Central memory CD8-positive, alpha-beta T cell (primary cell): ENCODE measurements at regions not wholly inside any gene's neighbourhood (a gene's known extent, or its start where the extent isn't known, plus 50 kb on each side); places are given as distances from the start of the nearest gene placed in this dataset.

ENCODE experiments used
- ATAC-seq: fragments of 150-1000 bp; cut with Tn5 transposase; replicated peaks from 2 replicates; pipeline ENCODE4 v1.10.0; 2022; ENCODE audit warnings: mild to moderate bottlenecking, moderate FRiP score, moderate number of reproducible peaks; ENCODE audit not compliant: poor library complexity, severe bottlenecking; ENCODE audit errors: extremely low read depth
- DNase-seq, 2 donors: peaks; one replicate each; pipeline ENCODE4 v3.0.0; 2021; ENCODE audit warnings: low spot score in 2 of 2
- H3K27ac Mint-ChIP-seq: one replicate; pipeline ENCODE4 v1.8.0; 2022; ENCODE audit warnings: low read depth, mild to moderate bottlenecking, moderate library complexity, mixed read lengths
- H3K27me3 Mint-ChIP-seq: one replicate; pipeline ENCODE4 v1.8.0; 2022; ENCODE audit warnings: mixed read lengths
- H3K36me3 Mint-ChIP-seq: one replicate; pipeline ENCODE4 v1.8.0; 2022; ENCODE audit warnings: mild to moderate bottlenecking, moderate library complexity, mixed read lengths; ENCODE audit not compliant: insufficient read depth
- H3K4me1 Mint-ChIP-seq: one replicate; pipeline ENCODE4 v1.8.0; 2022; ENCODE audit warnings: mixed read lengths
- H3K4me3 Mint-ChIP-seq: one replicate; pipeline ENCODE4 v1.8.0; 2022; ENCODE audit warnings: mild to moderate bottlenecking, moderate library complexity, mixed read lengths
- H3K9me3 Mint-ChIP-seq: one replicate; pipeline ENCODE4 v1.8.0; 2022; ENCODE audit warnings: mixed read lengths

GRCh38 chr7:156058248-156058647, 246.0 kb upstream of the SHH start:
- H3K4me3 Mint-ChIP-seq, result no peak overlapping the region
- peaks cover 8% of the 10 kb centered on the region for H3K27me3 Mint-ChIP-seq
- peaks cover 19% of the 10 kb centered on the region for H3K9me3 Mint-ChIP-seq
- H3K36me3 Mint-ChIP-seq, result no peaks in the 10 kb centered on the region
- ATAC-seq, result no peak
- H3K27ac Mint-ChIP-seq, result no peak overlapping the region
- no peaks in the 10 kb centered on the region for H3K4me1 Mint-ChIP-seq
- no peak for DNase-seq

- Mint-ChIP-seq H3K27ac (no peak overlapping the region), H3K4me3 (no peak overlapping the region), H3K36me3 (no peaks in the 10 kb centered on the region), H3K9me3 (peaks cover 21% of the 10 kb centered on the region), H3K27me3 (peaks cover 8% of the 10 kb centered on the region), H3K4me1 (no peaks in the 10 kb centered on the region)
- ATAC-seq, result no peak
- DNase-seq, result no peak
Measured at GRCh38 chr7:156056534-156056933, 244.3 kb upstream of the SHH start.

- Mint-ChIP-seq H3K4me3 (no peak overlapping the region), H3K9me3 (peaks cover 11% of the 10 kb centered on the region), H3K36me3 (no peaks in the 10 kb centered on the region), H3K4me1 (no peaks in the 10 kb centered on the region), H3K27ac (no peak overlapping the region), H3K27me3 (peaks cover 8% of the 10 kb centered on the region)
- DNase-seq, result no peak
- no peak for ATAC-seq
Measured at GRCh38 chr7:156055206-156055822, 243.1 kb upstream of the SHH start.

GRCh38 chr7:156051884-156052283, 239.6 kb upstream of the SHH start:
- no peaks in the 10 kb centered on the region for H3K4me1 Mint-ChIP-seq
- no peak overlapping the region for H3K27ac Mint-ChIP-seq
- ATAC-seq, result no peak
- no peak overlapping the region for H3K4me3 Mint-ChIP-seq
- DNase-seq, result no peak
- no peaks in the 10 kb centered on the region for H3K36me3 Mint-ChIP-seq
- no peaks in the 10 kb centered on the region for H3K27me3 Mint-ChIP-seq
- H3K9me3 Mint-ChIP-seq, result peaks cover 8% of the 10 kb centered on the region

- Mint-ChIP-seq H3K4me3 (no peak overlapping the region), H3K27ac (no peak overlapping the region), H3K36me3 (no peaks in the 10 kb centered on the region), H3K9me3 (peaks cover 8% of the 10 kb centered on the region), H3K4me1 (no peaks in the 10 kb centered on the region), H3K27me3 (no peaks in the 10 kb centered on the region)
- no peak for ATAC-seq
- no peak for DNase-seq
Measured at GRCh38 chr7:156050636-156051569, 238.6 kb upstream of the SHH start.

GRCh38 chr7:156049366-156049765, 237.1 kb upstream of the SHH start:
- Mint-ChIP-seq H3K27me3 (no peaks in the 10 kb centered on the region), H3K4me1 (no peaks in the 10 kb centered on the region), H3K27ac (no peak overlapping the region), H3K36me3 (no peaks in the 10 kb centered on the region), H3K9me3 (peaks cover 8% of the 10 kb centered on the region), H3K4me3 (no peak overlapping the region)
- DNase-seq (no peak), ATAC-seq (no peak)

GRCh38 chr7:156046031-156046560, 233.8 kb upstream of the SHH start:
- Mint-ChIP-seq H3K27ac (no peak overlapping the region), H3K27me3 (no peaks in the 10 kb centered on the region), H3K36me3 (no peaks in the 10 kb centered on the region), H3K4me3 (no peak overlapping the region), H3K4me1 (no peaks in the 10 kb centered on the region), H3K9me3 (no peaks in the 10 kb centered on the region)
- no peak for ATAC-seq
- no peak for DNase-seq

GRCh38 chr7:156043416-156044178, 231.3 kb upstream of the SHH start:
- ATAC-seq, result no peak
- no peaks in the 10 kb centered on the region for H3K4me1 Mint-ChIP-seq
- no peak for DNase-seq
- no peak overlapping the region for H3K4me3 Mint-ChIP-seq
- no peaks in the 10 kb centered on the region for H3K9me3 Mint-ChIP-seq
- H3K27me3 Mint-ChIP-seq, result no peaks in the 10 kb centered on the region
- H3K27ac Mint-ChIP-seq, result no peak overlapping the region
- no peaks in the 10 kb centered on the region for H3K36me3 Mint-ChIP-seq

- no peak for DNase-seq
- Mint-ChIP-seq H3K4me3 (no peak overlapping the region), H3K9me3 (no peaks in the 10 kb centered on the region), H3K4me1 (no peaks in the 10 kb centered on the region), H3K36me3 (no peaks in the 10 kb centered on the region), H3K27ac (no peak overlapping the region), H3K27me3 (no peaks in the 10 kb centered on the region)
- no peak for ATAC-seq
Measured at GRCh38 chr7:156041398-156041797, 229.1 kb upstream of the SHH start.

- ATAC-seq, result no peak
- Mint-ChIP-seq H3K4me3 (no peak overlapping the region), H3K9me3 (no peaks in the 10 kb centered on the region)
Measured at GRCh38 chr7:156039971-156040677, 227.9 kb upstream of the SHH start.

GRCh38 chr7:156039194-156039593, 226.9 kb upstream of the SHH start:
- Mint-ChIP-seq H3K36me3 (no peaks in the 10 kb centered on the region), H3K4me3 (no peak overlapping the region), H3K27ac (no peak overlapping the region), H3K9me3 (no peaks in the 10 kb centered on the region), H3K27me3 (no peaks in the 10 kb centered on the region), H3K4me1 (no peaks in the 10 kb centered on the region)
- DNase-seq (no peak), ATAC-seq (no peak)

More at GRCh38 chr7:156039971-156040677, 227.9 kb upstream of the SHH start:
- H3K36me3 Mint-ChIP-seq, result no peaks in the 10 kb centered on the region
- no peak for DNase-seq
- H3K27me3 Mint-ChIP-seq, result no peaks in the 10 kb centered on the region
- no peaks in the 10 kb centered on the region for H3K4me1 Mint-ChIP-seq
- no peak overlapping the region for H3K27ac Mint-ChIP-seq

GRCh38 chr7:156038345-156038744, 226.1 kb upstream of the SHH start:
- no peak for ATAC-seq
- Mint-ChIP-seq H3K4me3 (no peak overlapping the region), H3K27ac (no peak overlapping the region), H3K4me1 (no peaks in the 10 kb centered on the region), H3K36me3 (no peaks in the 10 kb centered on the region), H3K27me3 (no peaks in the 10 kb centered on the region), H3K9me3 (no peaks in the 10 kb centered on the region)
- DNase-seq, result no peak
